Osteoblast (primary cell): ENCODE measurements at regions not wholly inside any gene's neighbourhood (a gene's known extent, or its start where the extent isn't known, plus 50 kb on each side); places are given as distances from the start of the nearest gene placed in this dataset.
"Not testable (repeated sequence)": the region's sequence is repeated elsewhere in the genome, so short reads cannot be mapped to it uniquely, and the experiment has no call there.

ENCODE experiments used
- DNase-seq: peaks from one replicate; pipeline ENCODE4 v3.0.0; 2011; ENCODE audit warnings: low spot score, mixed read lengths; ENCODE audit not compliant: insufficient read length; ENCODE audit errors: missing footprints
- H2AFZ ChIP-seq: 2 replicates; pipeline ENCODE4 v1.6.0; 2011; ENCODE audit warnings: mild to moderate bottlenecking, low read length
- H3K27ac ChIP-seq: 2 replicates; pipeline ENCODE4 v1.5.1; 2011; ENCODE audit warnings: mild to moderate bottlenecking, low read depth, low read length, moderate library complexity
- H3K27me3 ChIP-seq: 2 replicates; pipeline ENCODE4 v1.6.0; 2012; ENCODE audit warnings: mild to moderate bottlenecking, control low read depth, inconsistent platforms, low read length, moderate library complexity; ENCODE audit not compliant: insufficient read depth
- H3K36me3 ChIP-seq: 2 replicates; pipeline ENCODE4 v1.5.1; 2011; ENCODE audit warnings: mild to moderate bottlenecking, low read length, control low read depth, moderate library complexity; ENCODE audit not compliant: insufficient read depth
- H3K4me1 ChIP-seq: 2 replicates; pipeline ENCODE4 v1.5.1; 2011; ENCODE audit warnings: mild to moderate bottlenecking, low read length, control low read depth, moderate library complexity; ENCODE audit not compliant: insufficient read depth
- H3K4me2 ChIP-seq: 2 replicates; pipeline ENCODE4 v1.6.0; 2011; ENCODE audit warnings: mild to moderate bottlenecking, low read length; ENCODE audit not compliant: insufficient read depth
- H3K4me3 ChIP-seq: fragments of 200-600 bp; sonication (generic); 3 replicates; pipeline ENCODE4 v1.5.1; 2012; ENCODE audit warnings: mild to moderate bottlenecking, low read length, inconsistent platforms; ENCODE audit not compliant: insufficient read depth
- H3K79me2 ChIP-seq: 2 replicates; pipeline ENCODE4 v1.6.0; 2012; ENCODE audit warnings: mild to moderate bottlenecking, low read length, control low read depth, inconsistent platforms; ENCODE audit not compliant: insufficient read depth
- H3K9me3 ChIP-seq: 2 replicates; pipeline ENCODE4 v1.5.1; 2011; ENCODE audit warnings: low read depth, low read length, control low read depth
- H4K20me1 ChIP-seq: 2 replicates; pipeline ENCODE4 v1.6.0; 2012; ENCODE audit warnings: mild to moderate bottlenecking, low read length, control low read depth; ENCODE audit not compliant: insufficient read depth

GRCh38 chr1:243074224-243074623 is 180.9 kb downstream of the CEP170 start:
- H3K36me3 ChIP-seq, H3K27me3 ChIP-seq, H3K9me3 ChIP-seq, H2AFZ ChIP-seq, H3K4me3 ChIP-seq, H3K4me1 ChIP-seq, H3K27ac ChIP-seq, H4K20me1 ChIP-seq, H3K79me2 ChIP-seq, DNase-seq, H3K4me2 ChIP-seq: not testable (repeated sequence)

- not testable (repeated sequence) for H2AFZ ChIP-seq, H3K27ac ChIP-seq, DNase-seq, H3K4me2 ChIP-seq, H3K4me1 ChIP-seq, H4K20me1 ChIP-seq, H3K4me3 ChIP-seq, H3K27me3 ChIP-seq, H3K9me3 ChIP-seq, H3K36me3 ChIP-seq, H3K79me2 ChIP-seq
Measured at GRCh38 chr1:243067056-243067455, 188.0 kb downstream of the CEP170 start.

GRCh38 chr1:243061965-243062364 is 193.1 kb downstream of the CEP170 start:
- DNase-seq, H3K27me3 ChIP-seq, H3K79me2 ChIP-seq, H3K36me3 ChIP-seq, H4K20me1 ChIP-seq, H3K4me2 ChIP-seq, H3K27ac ChIP-seq, H3K4me1 ChIP-seq, H3K9me3 ChIP-seq, H2AFZ ChIP-seq, H3K4me3 ChIP-seq: not testable (repeated sequence)

DNA sequence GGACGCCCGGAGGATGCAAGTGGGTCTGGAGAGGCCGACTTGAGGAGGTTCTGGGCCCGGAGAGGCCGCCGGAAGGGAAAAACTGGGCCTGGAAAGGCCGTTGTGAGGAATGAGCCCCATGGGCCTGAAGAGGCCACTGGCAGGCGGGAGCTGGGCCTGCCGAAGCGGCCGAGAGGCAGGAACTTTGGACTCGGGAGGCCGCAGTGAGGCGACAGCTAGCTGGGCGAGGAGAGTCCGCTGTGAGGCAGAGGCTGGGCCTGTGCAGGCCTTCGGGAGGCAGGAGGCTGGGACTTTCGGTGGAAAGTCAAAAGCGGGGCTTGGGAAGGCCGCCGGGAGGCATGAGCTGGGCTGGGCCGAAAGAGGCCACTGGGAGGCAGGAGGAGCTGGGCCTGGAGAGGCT is 199.6 kb downstream of the CEP170 start:
- not testable (repeated sequence) for H3K4me2 ChIP-seq, H2AFZ ChIP-seq, H3K27me3 ChIP-seq, H3K27ac ChIP-seq, H3K4me1 ChIP-seq, H3K79me2 ChIP-seq, H3K9me3 ChIP-seq, H3K4me3 ChIP-seq, H3K36me3 ChIP-seq, H4K20me1 ChIP-seq, DNase-seq

DNA sequence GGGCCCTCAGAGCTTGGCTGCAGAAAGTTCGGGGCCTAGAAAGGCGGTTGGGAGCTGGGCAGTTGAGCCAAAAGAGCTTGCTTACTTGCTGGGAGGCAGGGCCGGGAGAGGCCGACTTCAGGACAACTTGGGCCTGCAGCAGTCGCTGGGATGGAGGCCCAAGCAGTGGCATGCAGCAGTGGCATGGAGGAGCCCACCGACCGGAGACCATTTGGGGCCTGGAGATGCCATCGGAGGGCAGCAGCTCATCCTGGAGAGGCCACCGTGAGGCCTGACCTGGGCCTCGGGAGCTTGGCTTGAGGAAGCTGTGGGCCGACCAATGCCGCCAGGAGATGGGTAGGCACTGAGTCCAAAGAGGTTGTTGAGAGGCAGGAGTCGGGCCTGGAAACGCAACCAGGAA is 200.0 kb downstream of the CEP170 start:
- not testable (repeated sequence) for DNase-seq, H2AFZ ChIP-seq, H3K79me2 ChIP-seq, H3K36me3 ChIP-seq, H3K9me3 ChIP-seq, H3K27ac ChIP-seq, H3K4me3 ChIP-seq, H3K4me2 ChIP-seq, H3K27me3 ChIP-seq, H4K20me1 ChIP-seq, H3K4me1 ChIP-seq

DNA sequence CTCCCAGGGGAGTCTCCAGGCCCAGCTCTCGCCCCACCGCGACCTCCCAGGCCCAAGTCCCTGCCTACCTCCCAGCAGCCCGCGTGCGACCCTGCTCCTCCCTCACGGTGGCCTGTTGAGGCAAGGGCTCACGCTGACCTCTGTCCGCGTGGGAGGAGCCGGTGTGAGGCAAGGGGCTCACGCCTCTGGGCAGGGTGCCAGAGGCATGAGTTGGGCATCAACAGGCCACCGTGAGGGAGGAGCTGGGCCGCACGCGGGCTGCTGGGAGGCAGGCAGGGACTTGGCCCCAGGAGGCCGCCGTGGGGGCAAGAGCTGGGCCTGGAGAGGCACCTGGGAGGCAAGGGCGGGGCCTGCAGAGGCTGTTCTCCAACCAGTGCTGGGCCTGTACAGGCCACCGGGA is 200.4 kb downstream of the CEP170 start:
- H3K79me2 ChIP-seq = not testable (repeated sequence)

GRCh38 chr1:243053048-243053447 is 202.0 kb downstream of the CEP170 start:
- H3K4me1 ChIP-seq, H3K4me2 ChIP-seq, DNase-seq, H3K27ac ChIP-seq, H3K27me3 ChIP-seq, H3K36me3 ChIP-seq, H3K79me2 ChIP-seq, H3K4me3 ChIP-seq, H3K9me3 ChIP-seq, H2AFZ ChIP-seq, H4K20me1 ChIP-seq: not testable (repeated sequence)

More for the DNA sequence above, 200.4 kb downstream of the CEP170 start:
- not testable (repeated sequence) for H3K9me3 ChIP-seq, H3K36me3 ChIP-seq, H3K4me1 ChIP-seq, DNase-seq, H2AFZ ChIP-seq, H3K27me3 ChIP-seq, H3K27ac ChIP-seq, H3K4me2 ChIP-seq, H4K20me1 ChIP-seq, H3K4me3 ChIP-seq

DNA sequence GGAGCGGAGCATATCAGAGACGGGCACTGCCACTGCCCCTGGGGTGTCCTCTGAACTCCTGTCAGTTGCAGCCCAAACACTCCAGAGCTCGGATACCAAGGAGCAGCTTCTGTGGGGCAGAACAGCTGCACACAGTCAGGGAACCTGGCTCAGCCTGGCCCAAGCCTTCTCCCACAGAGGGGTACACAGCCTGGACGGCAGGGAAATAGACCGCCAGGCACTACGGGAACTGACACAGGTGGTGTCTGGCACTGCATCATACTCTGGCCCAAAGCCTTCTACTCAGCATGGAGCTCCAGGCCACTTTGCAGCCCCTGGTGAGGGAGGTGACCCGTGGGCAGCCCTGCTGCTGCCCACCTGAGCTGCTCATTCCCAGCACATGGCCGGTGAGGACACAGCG is 204.5 kb downstream of the CEP170 start:
- not testable (repeated sequence) for H3K79me2 ChIP-seq, H3K9me3 ChIP-seq, H3K4me2 ChIP-seq, H4K20me1 ChIP-seq, H3K27ac ChIP-seq, DNase-seq, H3K4me3 ChIP-seq, H3K4me1 ChIP-seq, H2AFZ ChIP-seq, H3K36me3 ChIP-seq, H3K27me3 ChIP-seq

GRCh38 chr1:243049716-243050115 is 205.4 kb downstream of the CEP170 start:
- DNase-seq, H3K9me3 ChIP-seq: not testable (repeated sequence)

More at GRCh38 chr1:243049716-243050115, 205.4 kb downstream of the CEP170 start:
- H3K27ac ChIP-seq, H3K4me2 ChIP-seq, H3K79me2 ChIP-seq, H3K4me3 ChIP-seq, H3K4me1 ChIP-seq, H3K36me3 ChIP-seq, H2AFZ ChIP-seq, H4K20me1 ChIP-seq, H3K27me3 ChIP-seq: not testable (repeated sequence)
